Pons (tissue), 1 donor: ENCODE measurements at regions not wholly inside any gene's neighbourhood (a gene's known extent, or its start where the extent isn't known, plus 50 kb on each side); places are given as distances from the start of the nearest gene placed in this dataset.
"Not testable (repeated sequence)": the region's sequence is repeated elsewhere in the genome, so short reads cannot be mapped to it uniquely, and the experiment has no call there.

Experiments
- DNase-seq: peaks from one replicate; pipeline ENCODE4 v3.0.0-alpha.2; 2016; ENCODE audit warnings: low spot score

GRCh38 chr10:47166808-47167581, 133.0 kb upstream of the GDF10 start:
- DNase-seq, result not testable (repeated sequence)

DNA sequence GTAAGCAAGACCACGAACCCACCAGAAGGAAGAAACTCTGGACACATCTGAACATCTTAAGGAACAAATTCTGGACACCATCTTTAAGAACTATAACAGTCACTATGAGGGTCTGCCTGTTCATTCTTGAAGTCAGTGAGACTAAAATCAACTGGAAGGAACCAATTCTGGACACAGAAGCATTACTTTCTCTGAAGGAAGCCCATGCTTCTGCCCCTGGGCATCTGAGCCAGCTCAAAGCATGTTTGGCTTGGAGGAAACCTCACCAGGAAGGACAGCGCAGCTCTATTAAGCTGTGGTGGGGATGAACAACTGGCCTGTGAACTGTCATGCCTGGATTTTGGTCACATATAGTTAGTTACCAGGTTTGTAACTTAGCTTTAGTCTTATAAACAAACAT, 132.4 kb upstream of the GDF10 start:
- no peak for DNase-seq

- no peak for DNase-seq
These were observed 130.4 kb upstream of the GDF10 start for GRCh38 chr10:47169581-47169980.

DNA sequence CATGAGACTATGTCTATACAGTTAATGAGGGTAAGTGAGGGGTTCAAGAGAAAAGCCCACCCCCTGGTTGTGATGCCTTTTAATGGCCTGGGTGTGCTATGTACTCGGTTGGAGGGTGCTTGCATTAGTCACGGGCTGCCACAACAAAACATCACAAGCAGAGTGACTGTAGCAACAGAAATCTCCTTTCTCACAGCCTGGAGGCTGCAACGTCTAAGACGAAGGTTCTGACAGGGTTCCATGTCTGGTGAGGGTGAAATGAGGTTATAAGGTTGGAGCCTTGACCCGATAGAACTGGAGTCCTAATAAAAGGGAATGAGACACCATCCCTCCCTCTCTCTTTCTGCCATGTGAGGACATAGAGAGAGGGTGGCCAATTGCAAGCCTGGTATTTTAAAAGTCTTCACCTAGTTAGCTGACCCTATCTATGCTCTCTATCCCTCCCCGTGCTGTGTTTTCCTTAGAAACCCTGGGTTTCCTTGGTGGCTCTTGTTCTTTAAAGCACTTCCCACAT, 126.0 kb upstream of the GDF10 start:
- DNase-seq, result no peak

DNA sequence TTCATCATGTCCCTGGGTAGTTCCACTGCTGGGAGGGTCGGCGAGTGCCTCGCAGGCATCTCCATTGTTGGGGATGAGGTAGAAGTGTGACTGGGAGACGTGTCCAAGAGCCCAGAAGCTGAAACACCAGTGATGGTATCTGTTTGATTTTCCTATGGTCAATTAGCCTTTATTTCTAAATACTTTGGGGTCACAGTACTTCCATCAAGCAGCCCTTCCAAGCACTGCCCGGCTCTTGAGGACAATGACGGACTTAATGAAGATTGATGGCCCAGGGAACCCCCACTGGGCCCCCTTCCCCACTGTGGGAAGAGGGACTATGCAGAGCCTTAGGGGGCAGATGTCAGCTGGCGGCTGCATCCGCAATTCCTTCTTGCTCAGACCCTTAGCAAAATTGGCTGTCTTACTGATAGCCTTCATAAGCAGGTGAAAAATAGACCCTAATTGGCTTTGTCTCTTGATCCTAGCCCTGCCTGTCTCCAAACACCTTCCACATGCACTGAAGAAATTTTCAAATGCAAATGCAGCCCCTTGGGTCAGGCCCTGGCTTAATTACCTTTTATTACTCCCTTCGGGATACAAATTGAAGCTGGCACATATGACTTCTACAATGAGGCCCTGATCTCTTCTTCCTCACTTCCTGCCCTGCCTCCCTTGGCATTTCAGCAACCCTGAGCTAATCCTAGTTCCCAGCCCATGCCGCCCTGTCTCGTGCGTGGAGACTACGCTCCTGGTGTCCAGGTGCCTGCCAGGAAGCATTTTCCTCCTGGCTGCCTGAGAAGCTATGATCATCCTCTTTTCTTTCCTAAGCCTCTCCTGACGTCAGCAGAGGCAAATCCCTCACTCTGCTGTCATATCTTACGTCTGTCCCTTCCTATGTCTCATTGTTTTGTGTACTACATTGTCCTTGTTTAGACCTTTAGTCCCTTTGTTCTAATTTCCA, 124.5 kb upstream of the GDF10 start:
- DNase-seq, result no peak

- DNase-seq, result no peak
These were observed 123.6 kb upstream of the GDF10 start for GRCh38 chr10:47176206-47176902.

DNA sequence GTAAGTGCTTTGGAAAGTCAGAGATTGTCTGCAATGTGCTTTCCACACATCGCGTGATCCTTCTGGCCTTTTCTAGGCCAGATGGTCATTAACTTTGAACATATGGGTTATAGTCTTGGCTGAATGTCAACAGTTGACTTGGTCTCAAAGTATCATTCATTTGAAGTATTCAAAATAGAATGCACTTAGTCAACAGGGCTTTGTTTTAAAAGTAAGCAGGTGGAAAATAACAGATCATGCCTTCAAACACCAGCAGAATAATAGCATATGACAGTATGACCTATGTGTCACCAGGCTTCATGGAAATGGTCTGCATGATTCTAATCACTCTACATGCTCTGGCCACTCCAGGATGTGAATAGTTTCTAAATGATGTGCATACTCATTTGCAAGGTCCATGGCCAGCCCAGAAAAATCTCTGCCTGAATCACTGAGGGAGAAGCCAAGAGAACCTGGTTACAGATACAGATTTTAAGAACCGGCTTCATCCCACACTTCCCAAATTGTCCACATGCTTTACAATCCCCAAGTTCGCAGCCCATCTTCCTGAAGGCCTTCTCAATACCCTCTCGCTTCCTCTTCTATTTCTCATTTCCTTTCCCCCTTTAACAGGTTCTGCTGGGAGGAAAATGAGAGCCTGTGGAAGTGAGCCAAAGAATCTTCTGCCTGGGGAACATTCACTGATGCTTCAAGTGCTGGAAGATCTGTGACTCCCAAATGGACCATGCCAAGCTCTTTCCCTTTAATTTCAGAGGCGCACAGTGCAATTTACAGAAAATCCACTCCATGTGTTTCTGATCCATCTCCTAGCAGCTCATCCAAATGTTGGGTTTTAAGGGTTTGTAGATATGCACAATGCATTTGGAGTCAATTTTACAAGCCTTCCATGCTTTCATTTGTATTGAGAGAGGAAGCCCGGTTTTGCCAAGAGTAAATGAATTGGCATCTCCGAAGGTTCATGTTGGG, 122.8 kb upstream of the GDF10 start:
- DNase-seq, result no peak

GRCh38 chr10:47178537-47179290, 121.3 kb upstream of the GDF10 start:
- no peak for DNase-seq

GRCh38 chr10:47179291-47179647, 120.7 kb upstream of the GDF10 start:
- DNase-seq, result no peak

DNA sequence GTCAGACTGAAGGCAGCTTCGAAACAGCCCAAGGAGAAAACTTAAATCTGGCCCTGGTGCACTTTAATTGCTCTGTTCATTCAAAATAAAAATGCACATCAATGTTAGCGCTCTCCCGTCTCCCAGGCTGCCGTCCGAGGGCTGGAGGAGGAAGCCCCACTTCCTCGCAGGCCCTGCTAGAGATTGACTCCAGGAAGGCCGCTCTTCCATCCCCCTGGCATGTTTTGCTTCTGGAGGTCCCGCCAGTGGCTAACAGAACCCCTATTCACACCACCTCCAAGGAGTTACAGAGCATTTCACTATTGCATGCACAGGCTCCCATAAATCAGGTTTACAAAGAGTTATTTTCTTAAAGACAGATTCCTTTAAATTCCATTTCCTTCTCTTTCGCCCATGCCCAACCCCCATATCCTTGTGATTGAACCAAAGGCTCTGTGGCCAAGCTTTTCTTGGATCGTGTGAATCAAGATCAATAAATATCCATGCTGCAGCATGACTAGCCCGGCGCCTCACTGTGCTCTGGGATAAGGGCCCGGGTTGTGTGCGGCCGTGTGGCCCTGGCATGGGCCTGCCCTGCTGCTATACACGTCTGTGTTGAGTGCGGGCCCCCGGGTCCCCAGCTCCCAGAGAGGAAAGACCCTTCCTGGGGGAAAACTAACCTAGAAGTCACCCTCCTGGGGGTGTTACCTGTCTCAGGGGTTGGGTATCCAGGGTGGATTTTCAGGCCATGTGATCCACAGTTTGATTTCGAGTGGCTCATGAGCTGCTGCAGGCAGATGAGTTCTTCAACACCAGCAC, 118.7 kb upstream of the GDF10 start:
- DNase-seq, result no peak

GRCh38 chr10:47182934-47183703, 116.9 kb upstream of the GDF10 start:
- no peak for DNase-seq

- no peak for DNase-seq
These were observed 116.3 kb upstream of the GDF10 start for GRCh38 chr10:47183704-47184041.

DNA sequence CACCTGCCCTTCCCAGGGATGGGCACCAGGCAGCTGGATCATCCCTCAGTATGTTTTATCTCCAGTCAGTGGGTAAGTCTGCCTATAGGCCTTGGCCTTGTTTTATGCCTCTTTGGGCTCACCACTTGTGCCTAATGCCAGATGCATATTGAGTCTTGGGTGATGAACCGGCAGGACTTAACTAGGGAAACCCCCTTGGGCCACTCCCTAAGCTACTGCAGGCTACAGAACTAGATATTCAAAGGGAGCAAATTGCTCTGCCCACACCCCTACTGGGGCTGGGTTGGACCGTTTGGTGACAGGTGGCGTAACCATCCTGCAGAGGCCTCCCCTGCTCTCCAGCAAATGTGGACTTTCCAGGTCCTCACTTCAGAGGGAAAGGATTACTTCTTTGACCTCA, 115.7 kb upstream of the GDF10 start:
- no peak for DNase-seq

DNA sequence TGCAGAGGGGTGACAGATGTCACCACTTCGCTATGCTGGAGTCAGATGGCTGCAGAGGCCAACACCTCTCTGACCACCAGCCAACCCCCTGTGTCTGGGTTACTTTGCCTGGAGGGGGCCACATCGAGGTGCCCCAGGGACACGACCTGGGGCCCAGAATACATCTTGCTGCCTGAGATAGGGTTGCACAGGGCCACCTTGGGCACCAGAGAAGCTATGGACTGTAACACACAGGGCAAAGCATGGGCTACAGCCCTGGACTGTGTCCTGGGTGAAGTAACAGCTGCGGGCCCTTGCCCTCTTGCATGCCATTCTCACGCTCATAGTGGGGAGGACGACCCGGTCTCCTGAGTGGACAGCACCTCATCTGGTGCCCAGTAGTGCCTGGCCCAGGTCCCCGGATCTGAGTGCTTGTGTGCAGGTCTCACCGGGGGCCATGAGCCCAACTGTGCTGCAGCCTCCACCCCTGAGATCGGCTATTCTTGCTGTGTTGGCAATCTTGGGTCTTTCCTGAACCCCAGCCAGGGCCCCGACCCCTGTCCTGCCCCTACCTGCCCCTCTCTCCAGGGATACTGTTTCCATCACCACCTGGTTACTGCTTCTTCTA, 115.2 kb upstream of the GDF10 start:
- no peak for DNase-seq

GRCh38 chr10:47186941-47187340, 113.1 kb upstream of the GDF10 start:
- DNase-seq, result no peak

DNA sequence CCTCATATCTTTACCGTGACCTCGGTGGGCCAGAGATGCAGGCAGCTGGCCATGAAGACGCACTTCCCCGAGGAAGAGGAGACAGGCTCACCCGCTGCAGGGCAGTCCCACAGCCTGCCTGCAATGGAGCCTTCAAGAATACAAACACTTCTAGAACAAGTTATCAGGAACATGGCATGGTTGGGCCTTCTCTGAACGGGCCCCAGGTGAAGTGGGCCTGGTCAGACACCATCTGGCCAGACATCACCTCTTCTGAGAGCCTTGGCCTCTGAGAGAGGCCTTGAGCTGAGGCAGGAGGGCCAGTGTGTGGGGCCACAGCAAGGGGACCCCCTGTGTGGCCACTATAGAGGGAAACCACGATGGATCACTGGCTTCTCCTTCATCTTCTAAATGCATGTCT, 112.4 kb upstream of the GDF10 start:
- no peak for DNase-seq

GRCh38 chr10:47188156-47188555, 111.8 kb upstream of the GDF10 start:
- DNase-seq, result no peak

DNA sequence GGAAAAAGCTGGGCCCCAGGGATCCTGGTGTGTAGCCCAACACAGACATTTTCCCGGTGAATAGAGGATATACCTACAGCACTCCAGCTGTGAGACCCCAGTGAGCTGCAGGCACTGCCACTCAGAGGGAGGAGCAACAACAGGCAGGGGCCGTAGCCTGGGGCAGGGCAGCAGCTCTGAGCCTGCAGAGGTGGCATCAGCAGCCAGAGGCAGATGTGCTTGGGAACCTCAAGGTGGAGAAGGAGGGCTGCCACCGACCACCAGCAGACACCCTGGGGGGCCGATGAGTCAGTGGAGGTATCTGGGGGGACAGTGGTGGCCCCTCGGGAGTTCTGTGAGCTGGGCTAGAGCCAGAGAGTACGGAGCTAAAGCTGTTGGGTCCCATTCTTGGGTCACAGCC, 110.2 kb upstream of the GDF10 start:
- DNase-seq, result no peak

GRCh38 chr10:47190301-47190700, 109.7 kb upstream of the GDF10 start:
- no peak for DNase-seq
